ENCODE measurements at regions not wholly inside any gene's neighbourhood (a gene's known extent, or its start where the extent isn't known, plus 50 kb on each side); places are given as distances from the start of the nearest gene placed in this dataset.
A peak's percentile ranks its signal among the peaks of the same experiment; 100 is the strongest.

DNA sequence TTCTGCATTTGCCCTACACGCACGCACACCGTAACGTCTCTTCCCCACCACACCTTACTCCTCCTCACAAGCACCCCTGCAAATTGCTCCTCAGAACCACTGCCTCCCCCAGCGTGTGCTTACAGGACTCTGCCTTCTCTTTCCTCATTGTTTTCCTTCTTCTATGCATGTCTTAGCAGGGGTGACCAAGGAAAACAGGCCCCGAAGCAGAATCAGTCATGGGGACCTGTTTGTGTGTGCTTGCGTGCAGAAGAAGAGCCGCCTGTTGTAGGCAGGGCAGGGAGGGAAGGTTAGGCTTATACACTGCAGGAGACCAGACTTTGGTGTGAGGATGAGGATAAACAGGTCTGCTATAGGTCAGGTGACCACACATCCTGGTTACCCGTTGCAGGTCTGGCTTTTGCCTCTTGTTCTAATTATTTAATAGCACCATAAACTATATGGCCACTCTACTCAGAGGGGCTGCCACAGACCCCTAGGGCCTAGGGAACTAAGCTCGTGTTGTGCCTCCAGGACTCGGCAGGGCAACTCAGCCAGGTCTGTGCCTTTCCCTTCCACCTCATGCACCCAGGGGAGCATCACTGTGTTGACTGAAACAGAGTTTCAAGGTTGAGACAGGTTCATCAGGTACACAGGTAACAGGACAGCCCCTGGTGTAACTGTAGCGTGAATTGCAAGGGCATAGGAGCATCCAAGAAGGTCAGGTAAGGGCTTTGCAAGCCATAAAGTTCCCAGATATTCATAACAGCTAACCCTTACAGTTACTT, 60.8 kb upstream of the EPS8L3 start:
- Histone ChIP-seq H3K27me3 (ENCODE audit: control insufficient read depth in 4 of 4, insufficient read depth in 4 of 4, low read length in 3 of 4) (no peaks in the 10 kb centered on the region), H3K36me3 (ENCODE audit: control insufficient read depth in 4 of 4, insufficient read depth in 3 of 4, low read depth in 1 of 4, low read length in 3 of 4) (no peaks in the 10 kb centered on the region), H3K9me3 (ENCODE audit: control insufficient read depth in 4 of 4, low read length in 3 of 4) (no peaks in the 10 kb centered on the region), H3K4me1 (ENCODE audit: control insufficient read depth in 4 of 4, insufficient read depth in 4 of 4, low read length in 3 of 4) (peaks cover 0 to 16% (median 3%) of the 10 kb centered on the region in 4 donors), H3K4me3 (ENCODE audit: low read depth in 1 of 3, low read length in 3 of 3) (no peak overlapping the region), H3K27ac (ENCODE audit: low read depth in 1 of 2, low read length in 2 of 2) (no peak overlapping the region), H3K9ac (ENCODE audit: low read depth in 1 of 2, low read length in 2 of 2) (no peak overlapping the region)
- DNase-seq (ENCODE audit: low spot score), result no peak
- 94% methylated on average over 12 of the region's 12 CpGs for WGBS
- no peak for TF ChIP-seq EGR1 (IDR thresholded peaks at IDR 0.05; ENCODE audit: low read depth in 2 of 2)
- no peak for TF ChIP-seq YY1 (IDR thresholded peaks at IDR 0.05)
- no peak for TF ChIP-seq FOXA1 (IDR thresholded peaks at IDR 0.05)
- no peak for TF ChIP-seq HNF4G (IDR thresholded peaks at IDR 0.05)
- no peak for TF ChIP-seq RAD21 (IDR thresholded peaks at IDR 0.05)
- TF ChIP-seq SP1 (IDR thresholded peaks at IDR 0.05), result no peak

DNA sequence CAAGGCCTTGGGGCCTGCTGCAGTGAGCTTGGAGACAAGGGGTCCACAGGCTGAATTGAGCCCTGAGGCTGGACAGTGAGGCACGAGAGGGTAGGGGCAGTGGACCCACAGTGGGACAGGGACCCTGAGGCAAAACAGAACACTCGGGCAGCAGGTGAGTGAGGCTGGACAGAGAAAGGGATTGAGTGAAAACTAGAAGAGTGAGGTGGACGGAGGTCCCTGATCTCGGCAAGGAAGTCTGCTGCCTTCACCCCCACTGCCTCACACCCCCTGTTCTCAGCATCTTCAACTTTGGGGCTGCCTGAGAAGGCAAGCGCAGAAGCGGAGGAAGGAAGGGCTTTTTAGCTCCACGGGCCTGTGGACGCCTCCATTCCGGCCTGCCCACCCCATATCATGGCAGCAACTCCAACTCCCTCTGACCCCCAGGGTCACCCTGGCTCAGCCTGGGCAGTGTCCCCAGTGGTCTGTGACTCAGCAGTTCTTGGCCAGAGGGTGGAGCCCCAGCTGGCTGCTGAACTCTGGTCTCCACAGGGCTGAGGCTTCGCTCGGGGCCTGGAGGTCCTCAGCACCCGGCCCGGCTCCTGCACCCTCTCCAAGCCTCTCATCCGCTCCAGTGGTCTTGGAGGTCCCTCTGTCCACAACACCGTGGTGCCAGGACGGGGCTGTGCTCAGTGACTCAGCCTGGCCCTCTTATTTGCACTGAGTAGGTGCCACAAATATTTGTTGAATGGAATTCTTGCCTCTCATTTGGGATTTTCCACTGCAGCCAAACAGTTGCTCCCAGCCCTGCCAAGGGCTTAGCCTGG, 60.0 kb upstream of the EPS8L3 start:
- Histone ChIP-seq H3K36me3 (ENCODE audit: control insufficient read depth in 4 of 4, insufficient read depth in 3 of 4, low read depth in 1 of 4, low read length in 3 of 4) (no peaks in the 10 kb centered on the region), H3K9ac (ENCODE audit: low read depth in 1 of 2, low read length in 2 of 2) (no peak overlapping the region), H3K4me3 (ENCODE audit: low read depth in 1 of 3, low read length in 3 of 3) (no peak overlapping the region), H3K4me1 (ENCODE audit: control insufficient read depth in 4 of 4, insufficient read depth in 4 of 4, low read length in 3 of 4) (peaks cover 0 to 16% (median 3%) of the 10 kb centered on the region in 4 donors), H3K9me3 (ENCODE audit: control insufficient read depth in 4 of 4, low read length in 3 of 4) (no peaks in the 10 kb centered on the region), H3K27ac (ENCODE audit: low read depth in 1 of 2, low read length in 2 of 2) (no peak overlapping the region), H3K27me3 (ENCODE audit: control insufficient read depth in 4 of 4, insufficient read depth in 4 of 4, low read length in 3 of 4) (no peaks in the 10 kb centered on the region)
- WGBS, result 70% methylated on average over 16 of the region's 16 CpGs
- peak; percentile 53 for DNase-seq (ENCODE audit: low spot score)
- TF ChIP-seq RXRA (IDR thresholded peaks at IDR 0.05) (peak; percentile 18 to 43), YY1 (IDR thresholded peaks at IDR 0.05) (no peak), CTCF (IDR thresholded peaks at IDR 0.05; ENCODE audit: low read depth, low read length, missing input control) (no peak), RAD21 (IDR thresholded peaks at IDR 0.05) (peak in 1 of 2 donors; percentile 17), NR2F2 (IDR thresholded peaks at IDR 0.05) (peak; percentile 69)

- Histone ChIP-seq H3K9me3 (ENCODE audit: control insufficient read depth in 4 of 4, low read length in 3 of 4) (no peaks in the 10 kb centered on the region), H3K4me1 (ENCODE audit: control insufficient read depth in 4 of 4, insufficient read depth in 4 of 4, low read length in 3 of 4) (peaks cover 0 to 14% (median 3%) of the 10 kb centered on the region in 4 donors), H3K27ac (ENCODE audit: low read depth in 1 of 2, low read length in 2 of 2) (no peak overlapping the region), H3K4me3 (ENCODE audit: low read depth in 1 of 3, low read length in 3 of 3) (no peak overlapping the region), H3K36me3 (ENCODE audit: control insufficient read depth in 4 of 4, insufficient read depth in 3 of 4, low read depth in 1 of 4, low read length in 3 of 4) (no peaks in the 10 kb centered on the region), H3K27me3 (ENCODE audit: control insufficient read depth in 4 of 4, insufficient read depth in 4 of 4, low read length in 3 of 4) (no peaks in the 10 kb centered on the region), H3K9ac (ENCODE audit: low read depth in 1 of 2, low read length in 2 of 2) (no peak overlapping the region)
- DNase-seq (ENCODE audit: low spot score), result no peak
- 88% methylated on average over 6 of the region's 6 CpGs for WGBS
- TF ChIP-seq GABPA (IDR thresholded peaks at IDR 0.05 in 1 of 2, conservative IDR thresholded peaks at IDR 0.05 in 1 of 2), result no peak
- no peak for TF ChIP-seq JUND (IDR thresholded peaks at IDR 0.05)
- no peak for TF ChIP-seq HNF4A (conservative IDR thresholded peaks at IDR 0.05)
- TF ChIP-seq REST (IDR thresholded peaks at IDR 0.05), result no peak
- TF ChIP-seq HNF4G (IDR thresholded peaks at IDR 0.05), result no peak
- TF ChIP-seq SP1 (IDR thresholded peaks at IDR 0.05), result no peak
- no peak for TF ChIP-seq TAF1 (conservative IDR thresholded peaks at IDR 0.05)
- TF ChIP-seq NR2F2 (IDR thresholded peaks at IDR 0.05), result no peak
- no peak for TF ChIP-seq FOXA1 (IDR thresholded peaks at IDR 0.05)
- no peak for TF ChIP-seq EGR1 (IDR thresholded peaks at IDR 0.05; ENCODE audit: low read depth in 2 of 2)
- no peak for TF ChIP-seq MAX (IDR thresholded peaks at IDR 0.05)
- TF ChIP-seq, protein P1, sequence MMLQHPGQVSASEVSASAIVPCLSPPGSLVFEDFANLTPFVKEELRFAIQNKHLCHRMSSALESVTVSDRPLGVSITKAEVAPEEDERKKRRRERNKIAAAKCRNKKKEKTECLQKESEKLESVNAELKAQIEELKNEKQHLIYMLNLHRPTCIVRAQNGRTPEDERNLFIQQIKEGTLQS (IDR thresholded peaks at IDR 0.05), result no peak
Observed at GRCh38 chr1:109822749-109823542, 59.2 kb upstream of the EPS8L3 start.

All from liver (tissue), 8 donors.